ENCODE measurements at regions not wholly inside any gene's neighbourhood (a gene's known extent, or its start where the extent isn't known, plus 50 kb on each side); places are given as distances from the start of the nearest gene placed in this dataset.

- Histone ChIP-seq H3K36me3 (ENCODE audit: control insufficient read depth, insufficient read depth, low read length) (no peaks in the 10 kb centered on the region), H3K27me3 (ENCODE audit: control insufficient read depth, insufficient read depth, low read length) (no peaks in the 10 kb centered on the region), H3K4me3 (ENCODE audit: low read depth, low read length) (no peak overlapping the region)
- DNase-seq (ENCODE audit: low read depth) = no peak
- no peak for TF ChIP-seq CTCF (IDR thresholded peaks at IDR 0.05; ENCODE audit: insufficient read depth, low read length, poor library complexity, severe bottlenecking)
These were observed 552.9 kb upstream of the EPHA5 start for GRCh38 chr4:66223068-66223703.

DNA sequence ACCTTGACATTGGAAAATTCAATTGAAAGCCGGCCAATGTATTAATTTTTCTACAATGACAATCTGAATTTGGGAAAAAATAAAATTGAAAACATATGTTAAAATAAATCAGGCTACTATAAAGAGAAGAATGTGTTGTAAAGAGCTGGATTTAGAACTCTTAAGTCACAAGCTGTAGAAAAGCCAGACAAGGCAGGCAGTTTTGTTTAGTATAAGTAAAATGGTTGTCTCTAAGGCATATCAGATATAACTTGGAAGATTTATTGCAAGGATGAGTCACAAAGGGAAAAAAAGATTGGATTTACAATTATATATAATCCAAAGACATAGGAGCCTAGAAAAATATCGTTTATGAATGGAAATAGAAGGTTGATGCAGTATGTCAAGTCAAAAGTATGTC is 549.1 kb upstream of the EPHA5 start:
- H3K4me3 ChIP-seq (ENCODE audit: low read depth, low read length) = no peak overlapping the region
- DNase-seq (ENCODE audit: low read depth) = no peak
- no peaks in the 10 kb centered on the region for H3K36me3 ChIP-seq (ENCODE audit: control insufficient read depth, insufficient read depth, low read length)
- no peak for TF ChIP-seq CTCF (IDR thresholded peaks at IDR 0.05; ENCODE audit: insufficient read depth, low read length, poor library complexity, severe bottlenecking)
- H3K27me3 ChIP-seq (ENCODE audit: control insufficient read depth, insufficient read depth, low read length) = no peaks in the 10 kb centered on the region

DNA sequence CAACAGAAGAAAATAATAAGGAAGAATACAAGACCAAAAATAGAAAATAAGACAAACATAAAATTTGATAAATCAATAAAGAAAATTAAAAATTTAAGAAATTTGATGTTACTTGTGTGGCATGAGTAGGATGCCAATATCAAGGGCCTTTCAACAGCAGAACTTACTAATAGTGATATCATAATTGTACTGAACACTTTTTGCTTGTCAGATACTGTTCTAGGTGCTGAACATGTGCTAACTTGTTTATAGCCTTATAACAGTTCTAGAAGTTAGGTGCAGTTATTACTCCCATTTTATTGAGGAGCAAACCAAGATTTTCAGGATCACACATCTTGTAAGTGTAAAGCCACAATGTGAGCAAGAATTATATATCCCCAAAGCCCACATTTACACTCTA is 546.0 kb upstream of the EPHA5 start:
- no peaks in the 10 kb centered on the region for H3K27me3 ChIP-seq (ENCODE audit: control insufficient read depth, insufficient read depth, low read length)
- H3K4me3 ChIP-seq (ENCODE audit: low read depth, low read length) = no peak overlapping the region
- no peak for TF ChIP-seq CTCF (IDR thresholded peaks at IDR 0.05; ENCODE audit: insufficient read depth, low read length, poor library complexity, severe bottlenecking)
- no peaks in the 10 kb centered on the region for H3K36me3 ChIP-seq (ENCODE audit: control insufficient read depth, insufficient read depth, low read length)
- no peak for DNase-seq (ENCODE audit: low read depth)

DNA sequence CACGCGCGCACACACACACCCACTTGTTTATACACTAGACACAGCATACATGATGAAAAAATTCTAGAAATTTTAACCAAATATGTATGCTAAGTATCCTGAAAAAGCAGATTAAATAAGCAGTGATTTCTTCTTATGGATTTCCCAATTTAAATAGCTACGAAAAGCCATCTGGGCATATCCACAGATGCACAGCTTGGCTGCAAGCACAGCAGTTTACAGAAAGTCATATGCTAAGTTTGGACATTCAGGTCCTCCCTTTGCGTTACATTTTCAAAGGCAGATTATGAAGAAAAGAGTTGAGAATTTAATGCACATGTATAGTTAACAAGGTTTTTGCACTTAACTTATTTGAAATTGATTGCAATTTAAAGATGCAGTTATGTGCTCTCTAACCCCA is 542.2 kb upstream of the EPHA5 start:
- H3K27me3 ChIP-seq (ENCODE audit: control insufficient read depth, insufficient read depth, low read length) = no peaks in the 10 kb centered on the region
- no peak overlapping the region for H3K4me3 ChIP-seq (ENCODE audit: low read depth, low read length)
- no peaks in the 10 kb centered on the region for H3K36me3 ChIP-seq (ENCODE audit: control insufficient read depth, insufficient read depth, low read length)
- DNase-seq (ENCODE audit: low read depth) = no peak
- no peak for TF ChIP-seq CTCF (IDR thresholded peaks at IDR 0.05; ENCODE audit: insufficient read depth, low read length, poor library complexity, severe bottlenecking)

DNA sequence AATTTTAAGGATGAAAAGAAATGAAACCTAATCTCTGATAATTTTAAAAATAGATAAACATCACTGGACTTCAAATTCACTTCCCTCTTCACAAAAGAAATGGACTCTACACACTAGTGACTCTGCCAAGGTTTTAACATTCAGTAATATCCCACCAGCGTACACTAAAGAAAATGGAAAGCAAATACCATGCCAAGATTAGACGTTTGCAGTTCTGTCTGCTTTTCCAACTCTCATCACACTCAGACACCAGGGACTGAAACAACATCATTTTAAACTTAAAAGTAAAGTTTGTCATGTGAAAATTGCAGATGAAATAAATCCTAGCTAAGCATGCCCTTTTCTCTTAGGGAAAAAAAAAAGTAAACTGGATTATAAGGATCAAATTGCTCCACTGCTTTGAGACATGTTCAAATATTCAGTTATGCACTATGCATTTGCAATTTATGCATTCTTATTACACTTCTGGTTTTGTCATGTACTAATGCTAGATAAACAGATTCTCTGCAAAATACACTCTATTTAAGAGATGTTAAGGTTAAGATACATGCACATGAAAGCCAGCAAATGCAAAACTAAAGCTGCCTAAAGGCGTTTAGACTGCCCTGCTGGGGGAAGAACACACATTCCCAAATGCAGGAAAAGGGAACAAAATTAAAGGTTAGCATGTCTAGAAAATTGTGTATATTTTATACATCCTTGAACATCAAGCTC is 534.4 kb upstream of the EPHA5 start:
- no peak for TF ChIP-seq CTCF (IDR thresholded peaks at IDR 0.05; ENCODE audit: insufficient read depth, low read length, poor library complexity, severe bottlenecking)
- no peak overlapping the region for H3K4me3 ChIP-seq (ENCODE audit: low read depth, low read length)
- DNase-seq (ENCODE audit: low read depth) = no peak
- H3K27me3 ChIP-seq (ENCODE audit: control insufficient read depth, insufficient read depth, low read length) = no peaks in the 10 kb centered on the region
- H3K36me3 ChIP-seq (ENCODE audit: control insufficient read depth, insufficient read depth, low read length) = no peaks in the 10 kb centered on the region

DNA sequence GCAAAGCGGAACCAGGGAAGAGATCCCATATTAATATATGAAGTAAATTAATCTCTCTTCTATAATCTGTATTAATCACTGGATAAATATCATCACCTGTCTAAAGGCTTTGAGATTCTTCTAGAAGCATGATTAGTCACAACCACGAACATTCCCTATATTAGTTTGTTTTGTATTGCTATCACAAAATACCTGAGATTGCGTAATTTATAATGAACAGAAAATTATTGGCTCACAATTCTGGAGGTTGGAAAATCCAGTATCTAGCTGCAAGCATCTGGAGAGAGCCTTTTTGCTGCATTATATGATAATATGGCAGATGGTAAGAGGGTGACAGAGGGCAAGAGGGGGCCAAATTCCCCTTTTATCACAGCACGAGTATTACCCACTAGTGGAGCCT is 532.6 kb upstream of the EPHA5 start:
- Histone ChIP-seq H3K4me3 (ENCODE audit: low read depth, low read length) (no peak overlapping the region), H3K36me3 (ENCODE audit: control insufficient read depth, insufficient read depth, low read length) (no peaks in the 10 kb centered on the region), H3K27me3 (ENCODE audit: control insufficient read depth, insufficient read depth, low read length) (no peaks in the 10 kb centered on the region)
- no peak for DNase-seq (ENCODE audit: low read depth)
- TF ChIP-seq CTCF (IDR thresholded peaks at IDR 0.05; ENCODE audit: insufficient read depth, low read length, poor library complexity, severe bottlenecking) = no peak
